NCI-H2171 (cell line): ENCODE measurements at regions not wholly inside any gene's neighbourhood (a gene's known extent, or its start where the extent isn't known, plus 50 kb on each side); places are given as distances from the start of the nearest gene placed in this dataset.
"Not testable (repeated sequence)": the region's sequence is repeated elsewhere in the genome, so short reads cannot be mapped to it uniquely, and the experiment has no call there.

Experiments used
- DNase-seq: peaks from one replicate; lab custom pipeline; 2025; lab: John Stamatoyannopoulos, UW

DNA sequence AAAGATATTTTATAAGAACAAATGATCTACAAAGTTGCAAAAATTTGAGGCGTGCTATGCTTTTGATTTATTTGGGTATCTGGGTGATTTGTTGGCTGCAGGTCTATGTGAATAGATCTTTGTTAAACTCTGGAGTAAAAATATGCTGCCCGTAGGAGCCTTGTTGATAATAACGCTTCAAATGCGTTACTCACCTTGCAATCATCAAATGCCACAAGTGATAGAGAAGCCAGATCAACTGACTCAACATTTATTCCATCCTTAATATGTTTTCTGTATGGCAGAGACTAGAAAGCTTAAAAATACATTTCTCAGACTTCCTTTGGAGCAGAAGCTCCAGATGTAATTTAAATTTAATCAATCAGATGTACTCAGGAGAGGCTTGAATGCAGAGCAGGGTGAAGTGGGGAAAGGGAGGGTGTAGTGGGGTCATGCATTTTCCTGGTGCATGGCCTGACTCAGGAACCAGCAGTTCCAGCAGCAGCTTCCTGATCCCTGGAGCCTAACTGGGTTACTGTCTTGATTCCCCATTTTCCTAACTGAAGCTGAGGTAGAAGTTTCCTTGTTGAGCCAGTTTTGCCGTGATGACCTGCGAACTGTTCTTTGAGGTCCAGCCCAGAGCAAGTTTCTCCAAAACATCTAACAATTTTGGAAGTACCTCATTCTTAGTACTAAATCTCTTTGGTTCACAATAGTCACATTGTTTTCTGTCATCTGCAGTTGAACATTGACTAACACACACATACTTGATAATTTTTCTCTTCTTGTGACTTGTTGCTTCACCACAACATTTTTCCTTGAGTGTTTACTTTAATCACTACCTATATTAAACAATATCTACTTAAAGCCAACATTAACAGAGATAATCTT, 284.7 kb upstream of the CWC22 start:
- no peak for DNase-seq

DNA sequence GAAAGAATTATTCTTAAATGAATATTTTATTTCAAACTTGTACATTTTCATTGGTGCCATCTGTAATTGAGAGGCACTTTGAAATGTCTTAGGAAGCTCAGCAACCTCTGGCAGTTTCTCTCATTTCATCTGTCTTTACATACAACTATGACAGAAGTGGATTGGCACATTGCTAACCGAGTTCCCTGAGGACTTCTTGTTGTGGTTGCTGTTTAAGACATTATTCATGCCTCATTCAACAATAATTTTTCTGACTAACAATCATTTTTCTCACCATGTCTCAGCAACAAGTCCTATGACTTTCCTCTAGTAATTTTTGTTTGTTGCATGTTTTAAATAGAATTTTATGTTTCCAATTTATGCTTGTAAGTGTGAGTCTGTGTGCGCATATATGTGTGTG, 284.0 kb upstream of the CWC22 start:
- peak; percentile 44 for DNase-seq

DNA sequence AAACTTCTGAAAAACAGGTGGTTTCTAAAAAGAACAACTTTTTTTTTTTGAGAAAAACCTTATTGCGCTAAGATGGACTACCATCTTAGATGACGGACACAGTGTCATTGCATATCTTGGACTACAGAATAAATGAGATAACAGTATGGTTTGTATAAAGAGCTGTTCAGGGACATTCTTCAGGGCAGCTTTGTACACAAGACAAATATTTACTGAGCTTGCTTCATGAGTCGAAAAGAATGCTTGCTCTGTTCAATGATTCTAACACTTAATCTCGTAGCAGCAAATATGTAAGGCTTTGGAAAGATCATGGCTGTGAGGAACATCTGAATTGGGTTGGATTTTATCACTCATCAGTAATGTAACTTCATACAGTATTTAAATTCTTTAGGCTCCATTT, 282.5 kb upstream of the CWC22 start:
- DNase-seq = no peak

DNA sequence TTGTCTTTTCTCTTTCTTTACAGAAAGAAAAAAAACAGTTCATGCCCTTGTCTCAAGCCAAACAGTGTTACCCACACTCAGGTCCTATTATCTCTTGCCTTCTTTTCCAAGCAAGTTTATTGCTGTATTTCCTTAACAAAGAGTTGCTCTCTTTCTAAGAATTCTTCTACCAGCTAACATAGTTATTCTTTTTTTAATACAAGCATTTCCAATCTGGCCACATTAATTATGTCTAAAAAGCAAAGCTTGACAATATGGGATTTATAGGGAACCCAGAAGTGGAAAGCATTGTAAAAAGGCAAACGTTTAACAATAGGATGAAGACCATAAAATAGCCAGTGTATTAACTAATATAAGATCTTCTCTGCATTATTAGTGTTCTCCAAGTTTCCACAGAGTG, 272.5 kb upstream of the CWC22 start:
- DNase-seq = no peak

DNA sequence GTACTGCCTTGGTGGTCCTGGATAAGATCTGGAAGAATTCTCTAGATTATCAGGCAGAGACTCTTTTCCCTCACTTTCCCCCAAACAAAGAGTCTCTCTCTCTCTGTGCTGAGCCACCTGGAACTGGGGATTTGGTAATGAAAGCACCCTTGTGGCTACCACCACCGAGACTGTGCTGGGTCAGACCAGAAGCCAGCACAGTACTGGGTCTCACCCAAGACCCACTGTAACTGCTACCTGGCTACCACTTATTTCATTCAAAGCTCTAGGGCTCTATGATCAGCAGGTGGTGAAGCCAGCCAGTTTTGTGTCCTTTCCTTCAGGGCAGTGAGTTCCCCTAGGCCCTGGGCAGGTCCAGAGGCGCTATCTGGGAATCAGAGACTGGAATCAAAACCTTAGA, 269.6 kb upstream of the CWC22 start:
- no peak for DNase-seq

DNA sequence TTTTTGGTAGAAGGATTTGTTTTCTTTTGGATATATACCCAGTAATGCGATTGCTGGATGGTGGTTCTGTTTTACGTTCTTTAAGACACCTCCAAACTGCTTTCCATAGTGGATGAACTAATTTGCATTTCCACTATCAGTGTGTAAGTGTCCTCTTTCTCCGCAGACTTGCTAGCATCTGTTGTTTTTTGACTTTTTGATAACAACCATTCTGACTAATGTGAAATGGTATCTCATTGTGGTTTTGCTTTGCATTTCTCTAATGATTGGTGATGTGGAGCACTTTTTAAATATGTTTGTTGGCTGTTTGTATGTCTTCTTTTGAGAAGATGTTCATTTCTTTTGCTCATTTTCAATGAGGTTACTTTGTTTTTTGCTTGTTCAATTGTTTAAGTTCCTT, 260.9 kb upstream of the CWC22 start:
- DNase-seq = no peak

DNA sequence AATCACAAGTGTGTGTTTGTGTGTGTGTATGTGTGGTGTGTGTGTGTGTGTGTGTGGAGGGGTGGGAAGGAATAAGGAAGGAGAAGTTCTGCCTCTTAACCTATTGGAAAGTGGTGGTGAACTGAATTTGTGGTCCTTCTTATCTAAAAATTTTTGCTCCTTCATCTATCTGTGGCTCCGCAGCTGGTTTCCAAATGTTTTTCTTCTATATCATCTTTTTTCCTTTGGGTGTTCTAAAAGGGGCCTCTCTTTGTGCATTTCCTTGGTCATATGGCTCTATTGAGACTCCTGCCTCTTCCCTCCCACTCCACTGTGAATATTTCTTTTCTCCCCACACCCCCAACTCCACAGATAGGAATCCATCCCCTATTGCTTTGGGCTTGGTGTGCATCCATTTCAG, 254.9 kb upstream of the CWC22 start:
- DNase-seq = no peak

DNA sequence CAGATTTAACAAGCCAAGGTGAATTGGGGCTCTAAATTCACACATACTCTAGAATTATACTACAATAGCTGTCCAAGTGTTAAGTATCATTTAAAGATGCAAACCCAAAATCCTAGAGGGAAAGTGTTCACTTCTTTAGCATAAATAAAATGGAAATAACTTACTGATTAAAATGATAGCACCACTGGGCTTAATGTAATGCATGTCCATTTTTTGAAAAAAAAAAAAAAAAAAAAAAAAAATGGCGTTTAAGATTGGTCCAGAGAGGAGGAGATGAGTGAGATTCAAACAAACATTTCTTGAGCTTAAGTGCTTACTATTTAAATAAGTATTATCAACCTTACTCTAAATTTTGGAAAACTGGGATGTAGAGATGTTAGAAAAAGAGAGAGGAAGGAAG, 251.5 kb upstream of the CWC22 start:
- no peak for DNase-seq

DNA sequence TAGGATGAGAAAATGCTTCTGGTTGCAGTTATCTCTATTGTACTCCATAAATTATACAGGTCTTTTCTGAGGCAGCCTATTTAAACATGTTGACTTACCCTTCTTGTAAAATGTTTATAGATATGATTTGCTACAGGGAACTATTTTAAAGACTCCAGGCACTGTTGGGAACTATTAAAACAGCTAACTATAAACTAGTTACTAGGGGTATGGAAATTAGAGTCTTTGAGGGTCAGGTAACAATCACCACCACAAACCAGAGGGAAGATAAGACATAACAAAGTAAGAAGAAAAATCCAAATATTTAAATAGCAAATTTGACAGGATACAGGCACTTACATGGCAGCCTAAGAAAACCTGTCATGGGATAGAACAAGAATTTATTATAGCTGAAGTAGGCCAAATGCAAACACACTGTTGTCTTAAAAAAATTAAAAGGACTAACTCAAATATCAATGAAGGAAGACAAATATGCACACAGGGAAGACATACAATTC, 251.0 kb upstream of the CWC22 start:
- DNase-seq = no peak

DNA sequence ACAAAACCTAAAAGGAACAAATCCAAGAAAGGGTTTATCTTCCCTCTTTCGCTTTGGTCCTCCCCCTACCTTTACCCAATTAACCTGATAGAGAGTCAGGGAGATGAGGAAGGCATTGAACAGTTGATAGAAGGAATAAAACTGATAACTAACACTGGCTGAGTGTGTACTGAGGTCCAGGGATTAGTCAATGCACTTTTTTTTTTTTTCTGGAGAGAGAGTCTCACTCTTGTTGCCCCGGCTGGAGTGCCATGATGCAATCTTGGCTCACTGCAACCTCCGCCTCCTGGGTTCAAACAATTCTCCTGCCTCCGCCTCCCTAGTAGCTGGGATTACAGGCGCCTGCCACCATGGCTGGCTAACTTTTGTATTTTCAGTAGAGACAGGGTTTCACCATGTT, 250.2 kb upstream of the CWC22 start:
- no peak for DNase-seq

DNA sequence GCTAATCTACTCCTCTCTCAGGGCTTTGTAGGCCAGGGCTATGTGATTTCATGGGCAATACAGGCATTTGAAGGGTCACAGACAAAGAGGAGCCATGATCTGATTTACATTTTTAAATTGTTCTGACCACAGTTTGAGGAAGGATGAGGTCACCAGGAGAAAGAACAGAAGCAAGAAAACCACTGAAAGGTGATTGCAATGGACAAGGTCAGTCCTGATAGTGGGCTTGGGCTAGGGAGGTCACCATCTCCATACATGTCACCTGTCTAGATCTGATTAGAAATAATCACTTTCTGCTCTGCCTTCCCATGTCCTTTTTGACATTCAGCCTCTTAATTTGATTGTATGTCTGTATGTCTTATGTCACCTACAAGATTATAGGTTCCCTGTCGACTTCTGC, 248.9 kb upstream of the CWC22 start:
- no peak for DNase-seq

DNA sequence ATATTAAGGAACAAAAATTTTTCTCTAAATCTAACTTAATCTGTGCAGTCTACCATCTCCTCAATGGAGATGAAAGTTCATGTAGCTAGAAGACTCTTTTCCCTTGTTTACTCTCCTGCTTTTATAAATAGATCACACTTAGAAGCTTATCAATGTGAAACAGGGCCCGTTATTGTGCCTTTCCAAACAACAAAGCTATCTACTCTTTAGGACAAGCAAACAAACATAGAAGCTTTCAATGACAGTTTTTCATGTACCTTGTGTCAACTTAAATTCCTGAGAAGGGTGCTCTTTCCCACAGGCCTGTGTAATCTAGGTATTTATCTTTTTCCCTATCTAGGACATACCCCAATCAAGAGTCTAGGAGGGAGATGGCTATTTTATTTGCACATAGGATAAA, 247.8 kb upstream of the CWC22 start:
- no peak for DNase-seq

DNA sequence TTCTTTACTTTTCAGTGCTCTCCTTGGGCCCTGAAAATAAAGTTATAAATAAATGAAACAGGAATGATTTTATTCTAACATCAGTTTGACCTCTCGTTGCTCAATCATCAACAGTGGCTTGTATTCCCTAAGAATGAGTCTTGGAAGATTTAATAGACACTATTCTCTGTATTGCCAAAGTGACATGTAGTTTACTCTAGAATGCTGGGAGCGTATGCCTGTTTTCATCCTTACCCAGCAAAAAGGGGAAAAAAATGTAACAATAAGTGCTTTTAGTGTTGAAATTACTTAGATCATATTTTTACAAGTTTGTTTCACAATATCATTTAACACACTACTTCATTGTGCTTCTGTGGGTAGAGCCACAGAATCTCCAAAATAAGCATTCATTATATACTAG, 240.6 kb upstream of the CWC22 start:
- DNase-seq = no peak

DNA sequence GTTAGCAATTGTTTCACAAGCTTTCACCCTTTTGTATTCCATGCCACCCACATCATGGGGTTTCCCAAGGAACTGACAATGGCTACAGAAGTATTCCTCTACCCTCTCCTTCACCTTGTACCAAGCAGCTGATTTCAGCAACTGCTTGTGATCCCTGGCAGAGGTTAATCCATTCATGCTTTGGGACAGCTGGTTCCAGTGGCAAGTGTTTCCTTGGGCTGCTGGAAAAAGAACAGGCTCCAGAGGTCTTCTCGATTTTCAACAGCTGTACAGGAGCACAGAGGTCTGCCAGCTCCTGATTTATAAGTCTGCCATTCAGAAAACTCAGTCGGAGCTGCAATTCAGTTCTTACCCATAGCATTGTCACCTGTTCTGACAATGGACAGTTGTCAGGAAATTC, 239.2 kb upstream of the CWC22 start:
- DNase-seq = no peak

DNA sequence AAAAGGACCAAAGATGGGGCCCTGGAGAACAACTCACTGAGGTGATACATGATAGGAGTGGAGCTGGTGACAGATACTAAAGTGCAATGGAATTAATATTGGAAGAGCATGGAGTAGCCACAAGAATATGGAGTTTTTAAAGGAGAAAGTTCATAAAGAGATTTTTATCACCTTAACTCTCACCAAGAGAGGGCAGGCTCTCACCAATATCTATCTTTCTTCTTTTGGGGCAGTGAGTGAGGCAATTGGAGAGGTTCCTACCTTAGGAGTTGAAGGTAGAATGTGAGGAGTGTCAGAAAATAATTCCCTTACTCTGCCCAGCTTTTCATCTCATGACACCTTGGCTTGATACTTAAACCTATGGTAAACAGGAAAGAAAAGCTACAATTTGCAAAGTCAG, 233.7 kb upstream of the CWC22 start:
- DNase-seq = no peak

DNA sequence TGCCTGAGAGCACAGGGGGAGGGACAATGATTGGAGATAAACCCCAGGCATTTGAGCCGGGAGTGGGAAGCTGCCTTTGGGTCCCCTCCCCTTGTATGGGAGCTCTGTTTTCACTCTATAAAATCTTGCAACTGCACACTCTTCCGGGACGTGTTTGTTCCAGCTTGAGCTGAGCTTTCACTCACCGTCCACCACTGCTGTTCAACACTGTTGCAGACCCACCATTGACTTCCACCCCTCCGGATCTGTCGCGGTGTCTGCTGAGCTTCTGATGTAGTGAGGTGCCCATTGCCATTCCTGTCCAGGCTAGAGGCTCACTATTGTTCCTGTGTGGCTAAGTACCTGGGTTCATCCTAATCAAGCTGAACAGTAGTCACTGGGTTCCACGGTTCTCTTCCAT, 231.6 kb upstream of the CWC22 start:
- no peak for DNase-seq

DNA sequence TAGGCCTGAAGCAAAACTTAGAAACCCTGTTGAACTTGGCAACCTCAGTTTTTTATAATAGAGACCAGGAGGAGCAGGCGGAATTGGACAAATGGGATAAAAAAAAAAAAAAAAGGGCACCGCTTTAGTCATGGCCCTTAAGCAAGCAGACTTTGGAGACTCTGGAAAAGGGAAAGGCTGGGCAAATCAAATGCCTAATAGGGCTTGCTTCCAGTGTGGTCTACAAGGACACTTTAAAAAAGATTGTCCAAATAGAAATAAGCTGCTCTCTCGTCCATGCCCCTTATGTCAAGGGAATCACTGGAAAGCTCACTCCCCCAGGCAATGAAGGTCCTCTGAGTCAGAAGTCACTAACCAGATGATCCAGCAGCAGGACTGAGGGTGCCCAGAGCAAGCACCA, 229.0 kb upstream of the CWC22 start:
- not testable (repeated sequence) for DNase-seq

DNA sequence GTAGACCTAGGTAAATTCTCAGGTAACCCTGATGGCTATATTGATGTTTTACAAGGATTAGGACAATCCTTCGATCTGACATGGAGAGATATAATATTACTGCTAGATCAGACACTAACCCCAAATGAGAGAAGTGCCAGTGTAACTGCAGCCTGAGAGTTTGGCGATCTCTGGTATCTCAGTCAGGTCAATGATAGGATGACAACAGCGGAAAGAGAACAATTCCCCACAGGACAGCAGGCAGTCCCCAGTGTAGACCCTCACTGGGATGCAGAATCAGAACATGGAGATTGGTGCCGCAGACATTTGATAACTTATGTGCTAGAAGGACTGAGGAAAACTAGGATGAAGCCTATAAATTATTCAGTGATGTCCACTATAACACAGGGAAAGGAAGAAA, 228.4 kb upstream of the CWC22 start:
- DNase-seq = not testable (repeated sequence)

DNA sequence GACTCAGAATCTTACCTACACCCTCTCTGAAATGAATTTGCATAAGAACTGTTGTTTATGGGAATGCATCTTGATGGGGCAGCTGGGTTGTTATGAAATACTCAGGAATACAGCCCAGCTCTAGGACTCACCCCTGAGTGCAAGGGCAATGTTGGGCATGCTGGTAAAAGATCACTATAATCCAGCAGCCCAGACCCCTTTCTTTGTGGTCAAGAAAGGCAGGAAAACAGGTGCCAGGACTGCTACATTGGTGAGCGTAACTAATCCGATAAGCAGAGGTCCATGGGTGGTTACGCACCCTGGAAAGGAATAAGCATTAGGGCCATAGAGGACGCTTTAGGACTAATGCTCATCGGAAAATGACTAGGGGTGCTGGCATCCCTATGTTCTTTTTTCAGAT, 227.9 kb upstream of the CWC22 start:
- not testable (repeated sequence) for DNase-seq

DNA sequence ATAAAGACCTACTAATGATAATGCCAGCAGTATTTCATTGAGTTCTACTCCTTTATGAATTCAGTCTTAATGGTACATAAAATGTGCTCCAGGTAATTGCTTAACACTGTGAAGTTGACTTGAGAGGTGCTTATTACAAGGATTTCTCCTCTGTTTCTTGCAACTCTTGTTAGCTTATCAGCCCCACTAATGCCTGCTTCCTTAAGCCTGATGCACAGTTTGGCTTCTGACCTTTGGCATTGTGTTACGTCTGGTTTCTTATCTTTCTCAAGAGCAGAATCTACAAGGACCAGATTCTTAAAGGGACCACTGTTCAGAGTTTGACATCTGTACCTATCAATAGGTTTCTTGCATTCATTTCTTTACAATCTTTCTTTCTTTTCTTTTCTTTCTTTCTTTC, 223.9 kb upstream of the CWC22 start:
- DNase-seq = no peak

DNA sequence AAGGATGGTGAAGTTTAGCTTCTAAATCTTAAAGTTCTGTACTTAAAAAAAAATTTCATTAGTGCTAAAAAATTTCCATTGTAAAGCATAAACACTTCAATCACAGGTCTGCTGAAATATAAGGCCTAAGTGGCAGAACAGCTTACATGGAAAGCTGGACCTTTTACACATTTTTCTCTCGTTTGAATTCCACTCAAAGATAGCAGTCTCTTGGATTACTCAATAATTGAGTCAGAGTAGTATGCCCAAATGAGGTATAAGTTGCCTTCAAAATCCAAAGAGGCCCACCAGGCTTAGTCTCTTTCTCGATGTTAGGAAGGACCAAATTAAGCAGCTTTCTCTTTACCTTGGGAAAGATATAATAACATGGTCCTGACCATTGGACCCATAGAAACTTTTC, 220.4 kb upstream of the CWC22 start:
- no peak for DNase-seq

DNA sequence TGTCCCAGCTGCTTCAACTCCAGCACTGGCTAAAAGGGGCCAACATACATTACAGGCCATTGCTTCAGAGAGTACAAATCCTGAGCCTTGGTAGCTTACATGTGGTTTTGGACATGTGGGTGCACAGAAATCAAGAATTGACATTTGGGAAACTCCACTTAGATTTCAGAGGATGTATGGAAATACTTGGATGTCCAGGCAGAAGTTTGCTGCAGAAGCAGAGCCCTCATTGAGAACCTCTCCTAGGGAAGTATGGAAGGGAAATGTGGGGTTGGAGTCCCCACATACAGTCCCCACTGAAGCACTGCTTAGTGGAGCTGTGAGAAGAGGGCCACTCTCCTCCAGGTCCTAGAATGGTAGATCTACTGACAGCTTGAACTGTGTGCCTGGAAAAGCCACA, 218.0 kb upstream of the CWC22 start:
- DNase-seq = no peak

DNA sequence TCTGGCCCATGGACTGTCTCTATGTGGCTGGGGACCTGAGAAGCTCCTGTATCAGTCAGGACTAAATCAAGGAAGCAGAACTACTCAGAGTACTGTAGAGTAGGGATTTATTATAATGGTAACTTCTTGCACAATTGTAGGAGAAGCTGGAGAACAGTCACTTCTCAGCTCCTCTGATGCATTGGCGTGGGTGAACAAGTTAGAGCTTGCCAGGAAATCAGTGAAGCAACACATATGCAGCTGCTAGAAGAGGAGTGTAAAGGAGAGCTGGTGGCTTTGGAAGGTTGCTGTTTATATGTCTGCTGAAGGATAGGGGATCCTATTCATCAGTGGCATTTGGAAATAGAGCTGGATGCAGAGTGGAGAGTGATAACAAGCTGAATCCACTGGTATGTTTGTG, 215.5 kb upstream of the CWC22 start:
- DNase-seq = peak; percentile 73

DNA sequence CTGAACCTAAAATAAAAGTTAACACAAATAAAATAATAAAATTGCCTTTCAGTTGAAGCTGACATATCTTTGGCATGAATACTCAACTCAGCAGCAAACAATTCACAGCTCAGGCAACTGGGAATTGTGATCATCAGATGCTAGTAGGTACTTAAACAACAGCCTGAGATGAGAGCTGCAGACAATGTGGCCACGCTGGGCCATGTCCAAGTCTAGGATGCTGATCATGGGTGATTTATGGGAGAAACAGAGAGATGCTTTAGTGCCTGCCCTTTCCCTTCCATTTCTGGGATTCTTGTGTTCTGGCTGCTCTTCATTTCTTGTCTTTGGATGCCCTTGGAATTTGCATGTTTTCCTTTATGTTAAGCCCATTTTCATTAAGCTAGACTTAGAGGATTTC, 212.4 kb upstream of the CWC22 start:
- DNase-seq = no peak
